Daoy (cell line): ENCODE measurements at regions not wholly inside any gene's neighbourhood (a gene's known extent, or its start where the extent isn't known, plus 50 kb on each side); places are given as distances from the start of the nearest gene placed in this dataset.
"Not testable (repeated sequence)": the region's sequence is repeated elsewhere in the genome, so short reads cannot be mapped to it uniquely, and the experiment has no call there.

Source experiments
- DNase-seq: peaks from one replicate; pipeline ENCODE4 v3.0.0-alpha.2; 2015; ENCODE audit warnings: low read depth

DNA sequence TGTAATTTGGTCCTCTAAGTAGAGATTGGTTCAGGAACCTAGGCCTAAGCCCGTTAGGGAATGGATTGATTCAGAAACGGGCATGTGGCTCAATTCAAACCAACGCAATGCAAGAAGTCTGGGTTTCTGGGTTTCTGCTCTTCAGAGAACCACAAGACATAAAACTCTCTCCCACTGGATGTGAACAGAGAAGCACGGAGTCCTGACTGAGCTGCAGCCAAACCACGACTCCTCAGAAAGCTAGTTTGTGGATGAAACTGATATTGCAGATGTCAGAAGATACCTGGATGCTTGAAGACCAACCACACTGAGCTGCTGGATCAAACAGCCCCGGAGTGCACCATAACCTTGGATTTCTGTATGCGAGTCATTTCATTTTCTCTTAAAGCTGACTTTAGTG lies 50.0 kb downstream of the SOD2 start:
- DNase-seq = no peak

DNA sequence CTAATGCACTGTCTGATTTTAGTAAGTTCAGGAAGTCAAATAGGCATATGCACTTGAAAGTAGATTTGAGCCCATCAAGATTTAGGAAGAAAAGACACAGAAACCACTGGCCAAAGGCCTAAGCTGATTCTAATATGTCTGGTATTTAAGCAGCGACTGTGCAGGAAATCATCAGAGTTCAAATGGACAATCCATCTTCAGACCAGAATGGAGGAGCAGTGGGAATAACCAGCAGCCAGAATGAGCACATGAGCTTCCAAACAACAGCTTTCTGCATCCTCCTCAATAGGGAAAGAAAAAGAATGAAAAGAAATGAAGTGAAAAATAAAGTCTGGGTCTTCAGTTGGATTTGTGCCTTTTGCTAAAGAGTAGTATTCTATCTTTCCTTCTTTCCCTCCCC lies 50.6 kb downstream of the SOD2 start:
- no peak for DNase-seq

DNA sequence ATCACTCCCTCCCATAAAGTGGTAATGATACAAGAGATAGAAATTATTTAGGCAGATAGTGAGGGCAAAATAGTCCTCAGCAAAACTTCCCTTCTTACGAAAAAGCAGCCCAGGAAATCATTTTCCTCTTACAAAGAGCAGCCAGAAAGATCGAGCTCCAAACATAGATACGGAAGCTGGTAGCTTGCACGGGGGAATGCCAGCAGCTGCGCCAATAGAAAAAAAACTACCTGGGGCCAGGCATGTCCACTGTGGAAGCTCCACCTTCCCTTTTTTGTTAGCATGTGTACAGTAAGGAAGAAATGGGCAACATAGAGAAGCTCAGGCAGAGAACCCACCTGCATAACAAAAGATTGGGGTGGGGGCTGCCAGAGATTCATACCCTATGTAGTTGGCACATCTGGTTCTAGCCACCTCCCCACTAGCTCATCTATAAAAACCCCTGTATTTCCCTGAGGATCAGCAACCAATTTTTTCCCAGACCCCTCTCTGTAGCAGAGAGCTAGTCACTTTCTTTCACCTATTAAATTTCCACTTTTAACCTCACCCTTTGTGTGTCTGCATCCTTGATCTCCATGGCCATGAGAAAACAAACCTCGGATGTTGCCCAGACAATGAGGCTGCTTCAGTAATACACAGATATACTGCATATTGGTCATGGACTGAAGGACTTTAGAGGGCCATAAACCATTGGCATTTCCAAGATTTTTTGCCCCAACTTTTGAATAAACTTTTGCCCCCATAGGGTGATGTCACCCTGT lies 52.1 kb downstream of the SOD2 start:
- DNase-seq = no peak

DNA sequence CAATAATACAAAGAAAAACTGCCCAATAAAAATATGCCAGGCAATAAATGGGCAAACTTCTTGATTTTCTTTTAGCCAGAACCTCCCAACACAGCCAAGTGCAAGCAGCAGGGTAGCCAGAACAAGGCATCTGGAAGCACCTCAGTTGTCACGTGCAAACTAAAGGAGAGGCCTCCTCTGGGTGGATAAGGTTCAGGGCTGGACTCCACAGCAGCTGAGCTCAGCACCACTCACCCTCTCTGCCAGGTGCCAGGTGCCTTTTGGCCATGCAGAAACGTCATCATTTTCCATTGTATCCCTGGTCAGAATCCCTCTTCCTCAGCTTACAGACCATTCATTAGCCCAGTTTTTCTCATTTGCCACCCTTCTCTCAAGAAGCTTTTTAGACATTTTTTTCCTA lies 52.7 kb downstream of the SOD2 start:
- no peak for DNase-seq

DNA sequence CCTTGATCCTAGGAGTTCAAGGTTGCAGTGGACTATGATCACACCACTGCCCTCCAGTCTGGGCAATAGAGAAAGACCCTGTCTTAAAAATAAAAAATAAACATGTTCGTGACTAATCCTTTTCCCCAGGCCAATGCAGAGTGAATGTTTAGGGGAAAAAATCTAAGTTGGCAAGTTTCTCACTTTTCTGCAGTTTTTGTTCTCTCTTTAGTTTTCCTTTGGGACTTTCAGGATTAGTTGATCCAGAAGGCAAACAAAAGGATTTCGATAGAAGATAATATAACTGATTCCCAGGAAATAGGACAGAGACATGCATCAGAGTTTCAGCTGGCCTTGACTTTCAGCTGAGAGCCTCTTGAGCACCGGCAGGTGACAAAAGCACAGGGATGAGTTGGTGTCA lies 53.3 kb downstream of the SOD2 start:
- no peak for DNase-seq

DNA sequence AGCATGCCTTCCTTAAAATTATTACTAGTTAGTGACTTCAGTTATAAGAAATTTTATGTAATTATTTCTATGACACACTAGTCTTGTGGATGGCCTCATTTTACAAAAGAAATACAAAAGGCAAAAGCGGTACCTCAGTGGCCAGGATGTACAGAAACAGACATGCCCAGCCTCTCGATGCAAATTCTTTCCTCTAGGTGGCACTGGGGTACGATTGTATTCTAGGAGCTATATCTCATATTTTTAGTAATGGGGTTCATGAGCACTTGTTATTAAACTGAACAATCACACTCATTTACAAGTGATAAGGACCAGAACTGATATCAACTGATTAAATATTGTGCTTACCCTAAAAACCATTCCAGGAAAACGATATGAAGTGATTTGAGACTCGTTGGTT lies 59.8 kb downstream of the SOD2 start:
- DNase-seq = peak; percentile 47

DNA sequence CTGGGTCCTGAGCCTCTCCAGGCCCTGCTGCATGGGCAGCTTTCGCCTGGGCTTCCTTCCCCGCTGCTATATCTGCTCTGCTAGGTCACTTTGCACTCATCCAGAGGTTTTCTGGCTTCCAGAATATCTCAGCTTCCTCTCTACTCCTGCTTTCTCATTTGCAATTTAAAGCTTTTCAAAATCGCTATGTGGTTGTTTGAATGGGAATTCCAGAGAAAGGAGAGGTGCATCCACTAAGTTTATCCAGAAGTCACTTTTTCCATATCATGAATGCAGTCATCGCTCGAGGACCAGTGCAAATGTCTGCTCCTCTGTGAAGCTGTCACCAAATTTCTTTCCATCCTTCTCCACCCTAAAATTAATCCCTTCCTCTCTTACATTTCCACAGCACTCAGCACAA lies 61.2 kb downstream of the SOD2 start:
- DNase-seq = no peak

DNA sequence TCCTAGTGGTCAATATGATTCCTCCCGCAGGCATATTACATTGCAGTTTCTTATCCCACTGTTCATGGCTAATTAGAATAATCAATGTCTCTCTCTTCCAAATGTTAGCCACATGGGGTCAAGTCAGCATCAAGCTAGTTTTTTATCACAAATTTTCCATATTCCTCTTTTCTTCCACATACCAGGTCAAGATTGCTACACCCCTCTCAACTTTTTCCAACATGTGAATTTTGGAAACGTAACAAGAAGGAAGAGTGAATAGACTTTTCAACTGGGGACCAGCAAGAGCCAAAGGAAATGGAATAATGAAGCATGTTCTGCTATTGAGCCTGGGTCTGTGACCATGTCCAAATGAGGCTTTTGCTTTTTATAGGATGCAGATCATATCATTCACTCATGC lies 65.1 kb downstream of the SOD2 start:
- no peak for DNase-seq

DNA sequence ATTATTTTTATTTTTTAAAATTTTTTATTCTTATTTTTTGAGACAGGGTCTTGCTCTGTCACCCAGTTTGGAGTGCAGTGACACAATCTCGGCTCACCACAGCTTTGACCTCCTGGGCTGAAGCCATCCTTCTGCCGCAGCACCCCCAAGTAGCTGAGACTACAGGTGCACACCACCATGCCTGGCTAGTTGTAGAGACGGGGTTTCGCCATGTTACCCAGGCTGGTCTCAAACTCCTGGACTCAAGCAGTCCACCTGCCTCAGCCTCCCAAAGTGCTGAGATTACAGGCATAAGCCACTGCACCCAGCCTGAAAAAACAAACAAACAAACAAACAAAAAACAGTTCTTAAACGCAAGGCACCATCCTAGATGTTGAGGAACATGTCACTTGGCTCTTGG lies 66.5 kb downstream of the SOD2 start:
- not testable (repeated sequence) for DNase-seq

DNA sequence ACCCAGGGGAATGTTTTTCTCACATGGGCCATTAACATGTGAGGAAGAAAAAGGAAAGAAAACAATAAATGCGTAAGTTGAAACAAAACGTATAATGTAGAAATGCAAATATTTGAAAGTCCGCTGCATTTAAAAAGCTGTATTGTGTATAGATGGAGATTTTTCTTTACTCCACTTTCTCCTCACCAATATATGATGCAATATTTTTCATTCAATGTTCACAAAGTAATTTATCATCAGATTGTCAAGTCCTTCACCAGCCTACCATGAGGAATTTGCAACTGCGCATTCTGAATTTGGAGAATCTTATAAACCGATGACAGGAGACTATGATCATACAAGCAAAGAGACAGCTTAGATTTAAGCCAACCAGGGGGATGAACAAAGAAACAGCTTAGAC lies 69.9 kb downstream of the SOD2 start:
- no peak for DNase-seq

DNA sequence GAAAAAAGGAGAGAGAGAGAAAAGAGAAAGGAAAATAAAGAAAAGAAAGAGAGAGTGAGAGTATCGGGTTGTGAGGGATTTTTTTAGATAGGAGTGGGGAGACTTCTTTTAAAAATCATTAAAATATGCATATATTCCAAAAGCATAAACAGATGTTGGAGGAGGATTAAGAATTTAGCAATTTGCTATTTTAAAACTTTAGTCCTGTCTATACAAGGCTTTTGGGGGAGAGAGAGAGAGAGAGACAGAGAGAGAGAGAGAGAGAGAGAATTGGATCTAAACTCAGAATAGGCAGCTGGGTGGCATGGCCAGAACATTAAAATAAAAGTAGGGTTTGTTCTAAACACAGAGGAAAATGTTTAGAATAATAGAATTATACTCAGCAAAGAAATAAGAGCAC lies 72.1 kb downstream of the SOD2 start:
- DNase-seq = no peak

DNA sequence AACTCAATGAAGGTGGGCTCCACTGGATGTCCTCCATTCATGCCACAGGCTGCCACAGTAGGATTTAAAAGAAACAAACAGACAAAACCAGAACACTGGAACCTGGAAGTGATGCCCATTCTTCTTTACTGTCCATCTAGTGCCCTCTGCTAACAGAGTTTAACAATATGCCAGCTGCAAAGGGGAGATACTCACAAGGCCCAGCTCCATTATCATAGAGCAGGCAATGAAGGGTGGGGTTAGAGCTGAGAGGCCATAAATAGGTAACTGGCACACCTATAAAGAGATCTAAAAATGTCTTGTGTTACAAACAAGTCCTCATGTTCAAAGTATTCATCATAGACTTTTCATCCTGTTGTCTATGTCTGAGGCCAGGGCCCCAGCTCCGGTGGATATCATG lies 75.6 kb downstream of the SOD2 start:
- DNase-seq = no peak

DNA sequence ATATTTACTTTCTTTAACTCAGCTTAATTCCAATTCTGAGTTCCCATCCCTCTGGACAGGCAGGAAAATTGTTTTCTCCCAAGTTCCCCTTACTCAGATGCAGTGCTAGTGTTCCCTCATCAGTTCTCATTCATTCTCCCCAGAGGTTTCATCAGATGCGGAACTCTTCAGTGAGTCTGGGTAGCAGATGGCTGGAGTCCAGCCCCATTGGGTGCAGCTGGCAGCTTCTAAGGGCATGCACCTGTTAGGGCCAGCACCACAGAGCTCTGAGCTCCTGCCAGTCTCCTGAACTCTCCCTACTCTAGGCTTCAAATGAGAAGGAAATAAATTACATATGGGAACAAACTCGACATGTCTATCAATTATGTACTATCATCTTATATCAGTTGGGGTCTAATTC lies 76.6 kb downstream of the SOD2 start:
- no peak for DNase-seq

DNA sequence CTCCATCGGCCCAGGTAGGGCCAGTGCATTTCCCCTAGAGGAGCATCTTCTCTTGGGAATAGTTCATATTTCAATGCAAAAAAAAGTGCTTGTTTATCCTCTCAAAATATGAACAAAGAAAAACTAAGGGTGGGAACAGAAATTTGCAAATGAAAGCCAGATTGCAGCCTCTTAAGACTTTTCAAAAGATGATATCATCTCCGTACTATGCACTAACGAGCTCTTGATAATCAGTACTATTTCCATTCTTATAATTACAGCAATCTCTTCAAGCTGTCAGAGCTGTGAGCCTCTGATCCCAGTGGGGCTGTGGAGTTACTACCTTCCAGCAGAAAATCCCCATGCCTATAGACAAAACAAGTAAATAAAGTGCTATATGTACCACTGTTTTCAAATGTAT lies 77.1 kb downstream of the SOD2 start:
- no peak for DNase-seq

DNA sequence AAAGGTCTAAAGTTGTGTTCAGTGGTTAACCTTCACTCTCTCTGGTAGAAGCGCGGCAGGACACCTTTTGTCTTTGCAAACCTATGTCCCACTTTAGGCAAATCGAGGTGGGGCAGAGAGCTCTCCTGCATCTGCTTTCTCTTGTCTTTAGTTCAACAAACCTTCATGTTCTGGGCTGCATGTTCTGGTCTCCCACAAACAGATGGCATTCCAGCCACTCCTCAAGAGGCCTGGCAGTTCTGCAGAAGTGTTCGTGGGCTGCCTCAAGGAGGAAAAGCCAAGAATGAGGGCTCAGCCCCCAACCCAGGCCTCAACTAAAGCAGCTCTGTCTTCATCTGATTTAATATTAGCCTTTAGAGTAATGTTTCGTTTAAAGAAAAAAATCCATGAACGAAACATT lies 82.2 kb downstream of the SOD2 start:
- DNase-seq = no peak

DNA sequence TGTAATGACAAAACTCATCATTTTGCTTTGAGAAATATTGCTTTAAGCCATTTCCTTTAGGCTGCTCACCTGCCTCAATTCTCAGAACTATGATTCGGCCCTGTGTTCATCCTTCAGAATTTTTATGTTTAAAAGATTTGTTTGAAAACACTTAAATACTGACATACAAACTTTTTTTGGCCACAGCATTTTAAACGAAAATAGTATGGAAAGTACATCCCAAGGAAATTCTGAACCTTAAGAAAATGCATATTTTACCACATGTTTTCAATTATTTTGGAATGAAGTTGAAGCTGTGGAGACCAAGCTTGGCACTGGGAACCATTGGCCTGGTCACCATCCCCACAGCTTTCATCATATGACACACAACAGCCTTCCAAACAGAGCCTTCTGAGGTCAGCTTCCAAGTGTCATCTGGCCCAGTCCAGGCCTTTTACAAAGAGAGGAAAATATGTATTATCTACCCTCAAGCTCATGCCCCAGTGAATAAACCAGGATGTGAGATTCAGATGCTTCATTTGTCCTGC lies 83.3 kb downstream of the SOD2 start:
- no peak for DNase-seq

DNA sequence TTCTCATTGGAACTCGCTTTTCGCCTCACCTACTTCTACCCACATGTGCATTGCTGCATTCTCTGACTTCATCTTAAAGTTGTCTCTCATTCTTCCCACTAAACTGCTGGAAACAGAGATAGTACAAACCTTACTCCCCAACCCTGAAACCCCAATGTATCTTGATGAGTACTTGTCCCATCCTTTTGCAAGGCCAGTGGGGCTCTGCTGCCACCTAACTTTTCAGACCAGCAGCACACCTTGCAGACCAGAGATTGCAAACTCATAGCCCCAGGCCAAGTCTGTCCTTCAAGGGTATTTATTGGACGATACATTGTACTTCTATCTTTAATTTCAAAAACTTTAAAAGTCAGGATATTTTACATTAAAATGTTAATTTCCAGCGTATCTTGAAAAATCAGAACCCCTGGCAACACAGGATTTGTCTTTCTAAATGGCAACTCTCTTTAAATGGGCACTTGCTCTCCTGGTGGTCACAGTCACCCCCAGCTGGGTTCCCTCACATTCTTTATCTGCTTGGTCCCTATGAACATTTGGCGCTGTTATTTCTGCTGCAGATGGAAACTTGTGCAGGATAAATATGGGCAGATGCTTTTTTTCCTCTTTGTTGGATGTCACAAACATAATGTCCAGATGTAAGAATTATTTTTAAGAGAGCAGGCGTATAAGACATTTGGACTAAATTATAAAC lies 83.9 kb downstream of the SOD2 start:
- peak; percentile 52 for DNase-seq

DNA sequence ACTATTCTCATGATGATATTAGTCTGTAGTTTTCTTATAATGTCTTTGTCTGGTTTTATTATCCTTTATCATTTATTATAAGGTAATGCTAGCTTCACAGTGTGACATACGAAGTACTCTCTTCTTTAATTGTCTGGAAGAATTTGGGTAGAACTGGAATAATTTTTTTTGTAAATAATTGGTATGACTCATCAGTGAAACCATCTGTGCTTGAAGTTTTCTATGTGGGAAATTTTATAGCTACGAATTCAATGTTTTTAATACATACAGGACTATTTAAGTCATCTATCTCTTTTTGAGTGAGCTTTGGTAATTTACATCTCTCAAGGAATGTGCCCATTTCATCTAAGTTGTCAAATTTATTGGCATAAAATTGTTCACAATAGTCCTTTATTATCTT lies 86.3 kb downstream of the SOD2 start:
- DNase-seq = no peak

DNA sequence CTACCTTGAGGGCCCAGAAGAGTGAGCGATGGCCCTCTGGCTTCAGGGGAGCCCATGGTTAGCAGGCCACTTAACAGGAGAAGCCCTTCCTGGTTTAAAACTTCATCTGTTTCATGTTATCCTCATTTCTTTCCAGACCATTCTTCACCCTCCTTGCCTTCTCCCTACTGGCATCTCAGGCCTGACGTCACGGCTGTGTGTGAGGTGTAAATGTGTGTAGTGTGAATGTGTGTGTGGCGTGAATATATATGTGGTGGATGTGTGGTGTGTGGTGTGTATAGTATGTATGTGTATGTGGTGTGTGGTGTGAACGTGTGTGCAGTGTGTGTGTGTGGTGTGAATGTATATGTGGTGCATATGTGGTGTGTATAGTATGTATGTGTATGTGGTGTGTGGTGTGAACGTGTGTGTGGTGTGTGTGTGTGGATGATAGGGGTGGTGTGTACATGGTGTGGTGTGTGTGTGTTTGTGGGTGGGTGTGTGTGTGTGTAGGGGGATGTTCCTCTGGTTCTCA lies 88.5 kb downstream of the SOD2 start:
- DNase-seq = no peak

DNA sequence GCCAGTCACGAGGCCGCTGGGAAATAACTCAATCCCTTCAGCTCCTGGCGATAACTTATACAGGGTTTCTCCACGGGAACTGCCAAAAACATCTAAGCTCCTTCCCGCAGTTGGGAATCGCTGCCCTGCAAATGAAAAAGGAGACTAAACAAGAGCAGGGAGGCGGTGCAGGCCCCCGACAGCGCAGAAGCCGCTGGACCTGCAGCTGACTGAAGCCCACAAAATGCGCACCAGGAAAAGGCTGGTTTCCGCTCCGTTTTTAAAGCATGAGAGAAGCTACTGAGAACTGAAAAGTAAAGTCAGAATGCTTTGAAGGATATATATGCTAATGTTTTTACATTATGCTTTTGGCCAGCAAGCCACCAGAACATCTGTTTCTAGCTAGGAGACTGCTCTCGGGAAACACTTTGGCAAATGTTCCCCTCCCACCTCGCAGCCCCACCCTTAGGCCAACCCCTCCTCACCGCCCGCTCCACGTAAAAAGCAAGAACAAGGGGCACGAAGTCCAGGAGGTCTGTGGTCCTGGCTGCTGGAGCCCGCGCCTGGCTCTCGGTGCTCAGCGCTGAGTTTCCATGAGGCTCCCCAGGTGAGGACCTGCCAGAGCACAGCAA lies 90.5 kb downstream of the SOD2 start:
- no peak for DNase-seq

DNA sequence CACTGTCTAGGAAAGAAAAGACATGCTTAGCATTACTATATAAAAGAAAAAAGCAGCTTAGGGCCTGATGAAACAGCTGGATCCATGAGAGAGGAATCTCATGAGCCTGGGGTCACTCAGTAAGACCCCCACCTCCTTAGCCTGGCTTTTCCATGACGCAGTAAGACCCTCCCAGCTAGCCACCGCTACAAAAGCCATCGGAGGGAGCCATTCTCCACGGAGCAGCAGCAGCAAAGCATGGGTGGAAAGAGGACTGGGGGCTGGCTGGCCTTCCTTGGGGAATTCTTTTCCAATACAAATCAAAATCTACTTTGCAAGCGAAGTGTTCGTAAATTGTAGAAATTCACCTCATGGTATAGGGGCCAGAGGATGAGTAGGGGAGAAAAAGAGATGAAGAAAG lies 91.8 kb downstream of the SOD2 start:
- DNase-seq = no peak

DNA sequence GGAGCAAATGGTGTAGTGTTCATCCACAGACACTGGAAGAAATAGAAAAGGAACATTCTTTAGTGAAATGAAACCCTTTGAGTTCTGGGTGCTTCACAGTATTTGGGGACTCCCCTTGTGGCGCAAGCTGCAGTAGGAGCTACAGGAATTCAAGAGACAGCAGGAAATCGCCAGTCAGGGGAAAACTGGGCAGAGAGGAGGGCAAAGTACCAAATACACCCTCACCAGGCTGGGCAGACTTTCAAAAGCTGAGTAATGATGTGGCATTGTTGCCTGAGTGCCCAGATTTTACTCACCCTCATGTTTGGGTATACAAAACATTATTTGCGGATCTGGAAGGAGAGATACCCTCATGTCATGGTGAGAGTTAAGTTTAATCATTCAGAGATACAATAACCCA lies 97.9 kb downstream of the SOD2 start:
- peak; percentile 88 for DNase-seq

DNA sequence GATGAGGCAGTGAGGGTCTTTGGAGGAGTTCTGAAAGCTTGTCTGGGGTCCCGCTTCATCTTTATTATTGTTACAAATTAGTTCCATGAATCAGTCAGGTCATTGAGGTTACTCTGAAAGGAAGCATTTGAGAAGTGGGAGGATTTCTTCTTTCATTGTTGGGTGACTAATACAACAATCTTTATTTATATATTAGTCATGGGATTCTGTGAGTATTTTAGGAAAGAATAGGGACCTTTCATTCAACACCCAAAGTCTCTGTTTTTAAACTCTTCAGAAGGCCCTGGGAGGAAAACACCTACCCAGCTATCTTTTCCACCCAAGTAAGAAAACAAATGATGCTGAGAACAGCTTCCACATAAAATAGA lies 98.3 kb downstream of the SOD2 start:
- peak; percentile 78 for DNase-seq
